Hippocampal formation (tissue), 2 donors: ENCODE measurements at regions not wholly inside any gene's neighbourhood (a gene's known extent, or its start where the extent isn't known, plus 50 kb on each side); places are given as distances from the start of the nearest gene placed in this dataset.

Experiments used
- DNase-seq, 2 donors: peaks; one replicate each; lab custom pipeline; 2025; lab: John Stamatoyannopoulos, UW

- DNase-seq = no peak
Observed at GRCh38 chr10:131708225-131708880, 192.5 kb upstream of the PPP2R2D start.

GRCh38 chr10:131710142-131710861 lies 190.5 kb upstream of the PPP2R2D start:
- DNase-seq = no peak

GRCh38 chr10:131722121-131722520 lies 178.7 kb upstream of the PPP2R2D start:
- no peak for DNase-seq

GRCh38 chr10:131722525-131723264 lies 178.1 kb upstream of the PPP2R2D start:
- no peak for DNase-seq

- no peak for DNase-seq
Observed at GRCh38 chr10:131723297-131724168, 177.3 kb upstream of the PPP2R2D start.

GRCh38 chr10:131724169-131724545 lies 176.7 kb upstream of the PPP2R2D start:
- DNase-seq = no peak

- no peak for DNase-seq
Observed at GRCh38 chr10:131724891-131725580, 175.8 kb upstream of the PPP2R2D start.

- DNase-seq = no peak
Observed at GRCh38 chr10:131725581-131726069, 175.2 kb upstream of the PPP2R2D start.

GRCh38 chr10:131726076-131726880 lies 174.5 kb upstream of the PPP2R2D start:
- peak; percentile 3 to 33 for DNase-seq

GRCh38 chr10:131726967-131727366 lies 173.8 kb upstream of the PPP2R2D start:
- no peak for DNase-seq

- no peak for DNase-seq
Observed at GRCh38 chr10:131727560-131727959, 173.2 kb upstream of the PPP2R2D start.

- DNase-seq = no peak
Observed at GRCh38 chr10:131728286-131729228, 172.3 kb upstream of the PPP2R2D start.

- no peak for DNase-seq
Observed at GRCh38 chr10:131729361-131729760, 171.4 kb upstream of the PPP2R2D start.

- DNase-seq = no peak
Observed at GRCh38 chr10:131729938-131730660, 170.7 kb upstream of the PPP2R2D start.

GRCh38 chr10:131730771-131731497 lies 169.9 kb upstream of the PPP2R2D start:
- no peak for DNase-seq

- no peak for DNase-seq
Observed at GRCh38 chr10:131731780-131732630, 168.8 kb upstream of the PPP2R2D start.

GRCh38 chr10:131732631-131733127 lies 168.1 kb upstream of the PPP2R2D start:
- DNase-seq = no peak
